GM23338 (cell line): ENCODE measurements at regions not wholly inside any gene's neighbourhood (a gene's known extent, or its start where the extent isn't known, plus 50 kb on each side); places are given as distances from the start of the nearest gene placed in this dataset.

Experiments
- ATAC-seq: fragments of 200-7000 bp; cut with Tn5 transposase; 3 replicates; pipeline ENCODE4 v1.9.1; 2020
- DNase-seq: peaks from one replicate; pipeline ENCODE4 v3.0.0-alpha.2; 2015; ENCODE audit warnings: low spot score
- H2AFZ ChIP-seq: fragments of 200-600 bp; sonication (generic); 2 replicates; pipeline ENCODE4 v1.8.0; 2016; ENCODE audit warnings: antibody characterized with exemption, mild to moderate bottlenecking, moderate library complexity
- H3F3A ChIP-seq: fragments of 200-600 bp; sonication (generic); replicated peaks from 2 replicates; pipeline ENCODE4 v1.8.0; 2017; ENCODE audit warnings: antibody characterized with exemption, mixed run types, low read depth
- H3K27ac ChIP-seq: fragments of 200-600 bp; sonication (generic); 2 replicates; pipeline ENCODE4 v1.6.1; 2016; ENCODE audit warnings: low read depth
- H3K27me3 ChIP-seq: fragments of 200-600 bp; sonication (generic); 2 replicates; pipeline ENCODE4 v1.8.0; 2016; ENCODE audit warnings: mild to moderate bottlenecking, mixed run types, moderate library complexity; ENCODE audit not compliant: insufficient read depth
- H3K36me3 ChIP-seq: fragments of 200-600 bp; sonication (generic); 2 replicates; pipeline ENCODE4 v1.8.0; 2016; ENCODE audit warnings: mild to moderate bottlenecking; ENCODE audit not compliant: insufficient read depth
- H3K4me1 ChIP-seq: fragments of 200-600 bp; sonication (generic); 2 replicates; pipeline ENCODE4 v1.8.0; 2016; ENCODE audit warnings: mild to moderate bottlenecking, moderate library complexity; ENCODE audit not compliant: insufficient read depth
- H3K4me2 ChIP-seq: fragments of 200-600 bp; sonication (generic); 2 replicates; pipeline ENCODE4 v1.7.1; 2017; ENCODE audit warnings: mixed run types
- H3K4me3 ChIP-seq: fragments of 200-600 bp; sonication (generic); 2 replicates; pipeline ENCODE4 v1.6.1; 2016; ENCODE audit warnings: mixed run types
- H3K79me2 ChIP-seq: fragments of 200-600 bp; sonication (generic); replicated peaks from 2 replicates; pipeline ENCODE4 v1.8.0; 2017; ENCODE audit warnings: mild to moderate bottlenecking; ENCODE audit not compliant: insufficient read depth
- H3K9me2 ChIP-seq: fragments of 200-600 bp; sonication (generic); 2 replicates; pipeline ENCODE4 v1.8.0; 2017; ENCODE audit not compliant: insufficient read depth
- H4K20me1 ChIP-seq: fragments of 200-600 bp; sonication (generic); replicated peaks from 2 replicates; pipeline ENCODE4 v1.8.0; 2017; ENCODE audit warnings: mild to moderate bottlenecking; ENCODE audit not compliant: insufficient read depth
- H3K27ac Mint-ChIP-seq: 2 replicates; pipeline ENCODE4 v1.8.0; 2020; ENCODE audit warnings: inconsistent platforms, mild to moderate bottlenecking, moderate library complexity, mixed read lengths
- H3K27me3 Mint-ChIP-seq: 3 replicates; pipeline ENCODE4 v1.8.0; 2022; ENCODE audit warnings: low read depth, mild to moderate bottlenecking, moderate library complexity, mixed read lengths, inconsistent platforms; ENCODE audit not compliant: insufficient read depth, poor library complexity
- H3K36me3 Mint-ChIP-seq: 3 replicates; pipeline ENCODE4 v1.8.0; 2021; ENCODE audit warnings: low read depth, mild to moderate bottlenecking, inconsistent platforms, moderate library complexity, mixed read lengths
- H3K4me1 Mint-ChIP-seq: 3 replicates; pipeline ENCODE4 v1.8.0; 2020; ENCODE audit warnings: mild to moderate bottlenecking, inconsistent platforms, mixed read lengths
- H3K4me3 Mint-ChIP-seq: 3 replicates; pipeline ENCODE4 v1.8.0; 2021; ENCODE audit warnings: moderate library complexity, mild to moderate bottlenecking, inconsistent platforms, mixed read lengths
- H3K9me3 Mint-ChIP-seq: 3 replicates; pipeline ENCODE4 v1.8.0; 2020; ENCODE audit warnings: moderate library complexity, mild to moderate bottlenecking, inconsistent platforms, mixed read lengths
- CREB1 ChIP-seq: fragments of 250-450 bp; sonication (Bioruptor Pico); IDR thresholded peaks from 2 replicates; pipeline ENCODE4 v1.5.0; 2020; ENCODE audit warnings: low read depth, mild to moderate bottlenecking, moderate library complexity
- EZH2phosphoT487 ChIP-seq: fragments of 200-600 bp; sonication (generic); IDR thresholded peaks from one replicate; pipeline ENCODE4 v1.8.1; 2018; ENCODE audit warnings: antibody characterized with exemption; ENCODE audit not compliant: unreplicated experiment
- JUNB ChIP-seq: IDR thresholded peaks from one replicate; pipeline ENCODE4 v1.6.1; 2016; ENCODE audit warnings: antibody characterized with exemption; ENCODE audit not compliant: unreplicated experiment
- NANOG ChIP-seq: IDR thresholded peaks from 2 replicates; pipeline ENCODE4 v1.6.1; 2016; ENCODE audit warnings: antibody characterized with exemption, borderline replicate concordance
- POLR2AphosphoS5 ChIP-seq: IDR thresholded peaks from 2 replicates; pipeline ENCODE4 v1.6.1; 2016; ENCODE audit warnings: antibody characterized with exemption, low read depth
- STAT1 ChIP-seq: IDR thresholded peaks from one replicate; pipeline ENCODE4 v1.6.1; 2016; ENCODE audit warnings: antibody characterized with exemption; ENCODE audit not compliant: unreplicated experiment
- ZNF114 ChIP-seq: fragments of 250-450 bp; sonication (Bioruptor Pico); IDR thresholded peaks from 2 replicates; pipeline ENCODE4 v1.5.0; 2020; ENCODE audit warnings: mild to moderate bottlenecking, moderate library complexity
- ZNF331 ChIP-seq: fragments of 250-450 bp; sonication (Bioruptor Pico); IDR thresholded peaks from 2 replicates; pipeline ENCODE4 v1.5.0; 2020; ENCODE audit warnings: low read depth, mild to moderate bottlenecking, moderate library complexity
- ZNF462 ChIP-seq: fragments of 250-450 bp; sonication (Bioruptor Pico); IDR thresholded peaks from 2 replicates; pipeline ENCODE4 v1.5.0; 2020; ENCODE audit warnings: mild to moderate bottlenecking, moderate library complexity
- TF ChIP-seq, protein P1 (sequence below), 2 experiments: fragments of 200-600 bp in 1 of 2; sonication (generic) in 1 of 2; conservative IDR thresholded peaks; 2 replicates each; pipeline versions ENCODE4 v1.5.1 to v1.6.1; 2016 to 2017; ENCODE audit warnings: antibody characterized with exemption in 2 of 2, low read depth in 2 of 2, mild to moderate bottlenecking in 2 of 2, moderate library complexity in 1 of 2

GRCh38 chr1:98352378-98352777 lies 309.1 kb upstream of the SNX7 start:
- Histone ChIP-seq H4K20me1 (no peaks in the 10 kb centered on the region), H2AFZ (no peak overlapping the region), H3K36me3 (no peaks in the 10 kb centered on the region), H3K27ac (no peak overlapping the region), H3K27me3 (no peaks in the 10 kb centered on the region), H3K4me2 (no peak overlapping the region), H3F3A (no peaks in the 10 kb centered on the region), H3K79me2 (no peaks in the 10 kb centered on the region), H3K9me2 (no peaks in the 10 kb centered on the region), H3K4me3 (no peak overlapping the region), H3K4me1 (no peaks in the 10 kb centered on the region)
- Mint-ChIP-seq H3K36me3 (no peaks in the 10 kb centered on the region), H3K27ac (no peak overlapping the region), H3K27me3 (no peaks in the 10 kb centered on the region), H3K4me1 (no peaks in the 10 kb centered on the region), H3K4me3 (no peak overlapping the region), H3K9me3 (no peaks in the 10 kb centered on the region)
- no peak for DNase-seq
- ATAC-seq: no peak
- TF ChIP-seq ZNF331 (CRISPR knock-in tag) (no peak), POLR2AphosphoS5 (no peak), ZNF462 (CRISPR knock-in tag) (no peak), CREB1 (CRISPR knock-in tag) (no peak), JUNB (no peak), NANOG (no peak), STAT1 (no peak), EZH2phosphoT487 (no peak), ZNF114 (CRISPR knock-in tag) (no peak)
- TF ChIP-seq, protein P1, sequence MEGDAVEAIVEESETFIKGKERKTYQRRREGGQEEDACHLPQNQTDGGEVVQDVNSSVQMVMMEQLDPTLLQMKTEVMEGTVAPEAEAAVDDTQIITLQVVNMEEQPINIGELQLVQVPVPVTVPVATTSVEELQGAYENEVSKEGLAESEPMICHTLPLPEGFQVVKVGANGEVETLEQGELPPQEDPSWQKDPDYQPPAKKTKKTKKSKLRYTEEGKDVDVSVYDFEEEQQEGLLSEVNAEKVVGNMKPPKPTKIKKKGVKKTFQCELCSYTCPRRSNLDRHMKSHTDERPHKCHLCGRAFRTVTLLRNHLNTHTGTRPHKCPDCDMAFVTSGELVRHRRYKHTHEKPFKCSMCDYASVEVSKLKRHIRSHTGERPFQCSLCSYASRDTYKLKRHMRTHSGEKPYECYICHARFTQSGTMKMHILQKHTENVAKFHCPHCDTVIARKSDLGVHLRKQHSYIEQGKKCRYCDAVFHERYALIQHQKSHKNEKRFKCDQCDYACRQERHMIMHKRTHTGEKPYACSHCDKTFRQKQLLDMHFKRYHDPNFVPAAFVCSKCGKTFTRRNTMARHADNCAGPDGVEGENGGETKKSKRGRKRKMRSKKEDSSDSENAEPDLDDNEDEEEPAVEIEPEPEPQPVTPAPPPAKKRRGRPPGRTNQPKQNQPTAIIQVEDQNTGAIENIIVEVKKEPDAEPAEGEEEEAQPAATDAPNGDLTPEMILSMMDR (conservative IDR thresholded peaks at IDR 0.05; ENCODE audit: low read depth in 2 of 2): no peak
